Neural cell (in vitro differentiated cells): ENCODE measurements at regions not wholly inside any gene's neighbourhood (a gene's known extent, or its start where the extent isn't known, plus 50 kb on each side); places are given as distances from the start of the nearest gene placed in this dataset.

Experiments
- H2AFZ ChIP-seq: fragments of 200-600, 300-800 bp; sonication (generic), shearing (Covaris generic); 2 replicates; pipeline ENCODE4 v1.6.0; 2014; ENCODE audit warnings: low read depth, mild to moderate bottlenecking, antibody characterized with exemption, low read length, moderate library complexity
- H3F3A ChIP-seq: fragments of 200-600 bp; shearing (Covaris generic); 2 replicates; pipeline ENCODE4 v1.6.1; 2016; ENCODE audit warnings: mild to moderate bottlenecking, moderate library complexity, mixed read lengths, antibody characterized with exemption, low read length; ENCODE audit not compliant: insufficient read depth, poor library complexity, severe bottlenecking
- H3K27ac ChIP-seq: fragments of 200-600, 300-800 bp; sonication (generic), shearing (Covaris generic); 2 replicates; pipeline ENCODE4 v1.5.1; 2014; ENCODE audit warnings: mild to moderate bottlenecking, low read length, moderate library complexity
- H3K27me3 ChIP-seq: fragments of 300-800, 200-600 bp; sonication (generic), shearing (Covaris generic); 2 replicates; pipeline ENCODE4 v1.6.0; 2014; ENCODE audit warnings: mild to moderate bottlenecking, low read depth, low read length, moderate library complexity; ENCODE audit not compliant: insufficient read depth
- H3K36me3 ChIP-seq: fragments of 300-800, 200-600 bp; sonication (generic), shearing (Covaris generic); 2 replicates; pipeline ENCODE4 v1.5.1; 2014; ENCODE audit warnings: mild to moderate bottlenecking, antibody characterized with exemption, low read length, moderate library complexity; ENCODE audit not compliant: insufficient read depth
- H3K4me2 ChIP-seq: fragments of 300-800, 200-600 bp; sonication (generic), shearing (Covaris generic); 2 replicates; pipeline ENCODE4 v1.6.0; 2014; ENCODE audit warnings: mild to moderate bottlenecking, low read length
- H3K4me3 ChIP-seq: fragments of 300-800, 200-600 bp; sonication (generic), shearing (Covaris generic); 2 replicates; pipeline ENCODE4 v1.5.1; 2014; ENCODE audit warnings: mild to moderate bottlenecking, low read length, moderate library complexity
- H3K79me2 ChIP-seq: fragments of 200-600 bp; shearing (Covaris generic); replicated peaks from 2 replicates; pipeline ENCODE4 v1.6.0; 2014; ENCODE audit warnings: mild to moderate bottlenecking, low read length, moderate library complexity; ENCODE audit not compliant: insufficient read depth
- H3K9ac ChIP-seq: fragments of 300-800, 200-600 bp; sonication (generic), shearing (Covaris generic); 2 replicates; pipeline ENCODE4 v1.6.1; 2016; ENCODE audit warnings: mild to moderate bottlenecking, low read length, mixed read lengths
- H3K9me2 ChIP-seq: fragments of 200-600 bp; shearing (Covaris generic); 2 replicates; pipeline ENCODE4 v1.6.1; 2016; ENCODE audit warnings: mild to moderate bottlenecking, low read length, mixed read lengths; ENCODE audit not compliant: insufficient read depth
- H3K9me3 ChIP-seq: fragments of 200-600, 300-800 bp; sonication (generic), shearing (Covaris generic); 2 replicates; pipeline ENCODE4 v1.6.1; 2016; ENCODE audit warnings: mild to moderate bottlenecking, mixed run types, low read length, moderate library complexity, mixed read lengths
- H4K20me1 ChIP-seq: fragments of 200-600 bp; shearing (Covaris generic); 2 replicates; pipeline ENCODE4 v1.6.1; 2016; ENCODE audit warnings: mild to moderate bottlenecking, mixed run types; ENCODE audit not compliant: insufficient read depth
- CTCF ChIP-seq: fragments of 450-650 bp; IDR thresholded peaks from 2 replicates; pipeline ENCODE4 v1.5.1; 2014; ENCODE audit warnings: antibody characterized with exemption, mild to moderate bottlenecking, moderate library complexity; ENCODE audit not compliant: poor library complexity, severe bottlenecking
- EP300 ChIP-seq: fragments of 450-650 bp; conservative IDR thresholded peaks from 2 replicates; pipeline ENCODE4 v1.6.1; 2014; ENCODE audit warnings: antibody characterized with exemption, mild to moderate bottlenecking, moderate library complexity; ENCODE audit not compliant: poor library complexity, severe bottlenecking
- EZH2 ChIP-seq: fragments of 200-600, 300-800 bp; shearing (Covaris generic), sonication (generic); IDR thresholded peaks from 2 replicates; pipeline ENCODE4 v1.6.1; 2014; ENCODE audit warnings: antibody characterized with exemption, low read length, borderline replicate concordance, mild to moderate bottlenecking; ENCODE audit not compliant: insufficient read depth, poor library complexity, severe bottlenecking
- MXI1 ChIP-seq: fragments of 450-650 bp; conservative IDR thresholded peaks from 2 replicates; pipeline ENCODE4 v1.6.1; 2014; ENCODE audit warnings: antibody characterized with exemption, mild to moderate bottlenecking; ENCODE audit not compliant: poor library complexity, severe bottlenecking
- POLR2AphosphoS5 ChIP-seq: IDR thresholded peaks from 2 replicates; pipeline ENCODE4 v1.6.1; 2012
- RAD21 ChIP-seq: fragments of 450-650 bp; conservative IDR thresholded peaks from 2 replicates; pipeline ENCODE4 v1.6.1; 2014; ENCODE audit warnings: antibody characterized with exemption, mild to moderate bottlenecking, moderate library complexity
- REST ChIP-seq: IDR thresholded peaks from 2 replicates; pipeline ENCODE4 v1.6.1; 2012; ENCODE audit warnings: borderline replicate concordance
- SMC3 ChIP-seq: fragments of 450-650 bp; conservative IDR thresholded peaks from 2 replicates; pipeline ENCODE4 v1.6.1; 2014; ENCODE audit warnings: antibody characterized with exemption, mild to moderate bottlenecking, moderate library complexity; ENCODE audit not compliant: poor library complexity
- TAF1 ChIP-seq: IDR thresholded peaks from 2 replicates; pipeline ENCODE4 v1.6.1; 2012; ENCODE audit warnings: low read depth

- no peak overlapping the region for H3K27ac ChIP-seq
- no peak overlapping the region for H2AFZ ChIP-seq
- H3K9me3 ChIP-seq: no peaks in the 10 kb centered on the region
- H3K4me3 ChIP-seq: no peak overlapping the region
- H4K20me1 ChIP-seq: no peaks in the 10 kb centered on the region
- no peak for TF ChIP-seq EP300
- no peak for TF ChIP-seq REST
- no peak for TF ChIP-seq CTCF
- TF ChIP-seq TAF1: no peak
- TF ChIP-seq POLR2AphosphoS5: no peak
- TF ChIP-seq EZH2: no peak
- TF ChIP-seq MXI1: no peak
- no peak for TF ChIP-seq RAD21
- no peak for TF ChIP-seq SMC3
- H3K9ac ChIP-seq: no peak overlapping the region
- no peaks in the 10 kb centered on the region for H3K79me2 ChIP-seq
- no peaks in the 10 kb centered on the region for H3F3A ChIP-seq
- no peaks in the 10 kb centered on the region for H3K9me2 ChIP-seq
- no peaks in the 10 kb centered on the region for H3K27me3 ChIP-seq
- H3K4me2 ChIP-seq: no peak overlapping the region
- H3K36me3 ChIP-seq: no peaks in the 10 kb centered on the region
Measured at GRCh38 chr13:76799696-76800095, 86.5 kb downstream of the KCTD12 start.

- Histone ChIP-seq H3K36me3 (no peaks in the 10 kb centered on the region), H3K9me3 (no peaks in the 10 kb centered on the region), H2AFZ (no peak overlapping the region), H4K20me1 (no peaks in the 10 kb centered on the region), H3K27ac (no peak overlapping the region), H3K9me2 (no peaks in the 10 kb centered on the region), H3K4me2 (no peak overlapping the region), H3K27me3 (no peaks in the 10 kb centered on the region), H3F3A (no peaks in the 10 kb centered on the region), H3K4me3 (no peak overlapping the region), H3K9ac (no peak overlapping the region), H3K79me2 (no peaks in the 10 kb centered on the region)
- TF ChIP-seq MXI1: no peak
- TF ChIP-seq REST: no peak
- TF ChIP-seq EP300: no peak
- TF ChIP-seq POLR2AphosphoS5: no peak
- no peak for TF ChIP-seq EZH2
- TF ChIP-seq SMC3: no peak
- no peak for TF ChIP-seq CTCF
- no peak for TF ChIP-seq RAD21
- TF ChIP-seq TAF1: no peak
Measured at GRCh38 chr13:76798037-76798436, 88.2 kb downstream of the KCTD12 start.
